OCI-LY3 (cell line): ENCODE measurements at regions not wholly inside any gene's neighbourhood (a gene's known extent, or its start where the extent isn't known, plus 50 kb on each side); places are given as distances from the start of the nearest gene placed in this dataset.
"Not testable (repeated sequence)": the region's sequence is repeated elsewhere in the genome, so short reads cannot be mapped to it uniquely, and the experiment has no call there.

ENCODE experiments used
- H2AFZ ChIP-seq: fragments of 200-600, 300-600 bp; shearing (Covaris generic); 2 replicates; pipeline ENCODE4 v1.6.0; 2014; ENCODE audit warnings: antibody characterized with exemption, low read depth, low read length
- H3K27ac ChIP-seq: fragments of 200-600, 300-600 bp; sonication (generic); 2 replicates; pipeline ENCODE4 v1.5.1; 2014; ENCODE audit warnings: mild to moderate bottlenecking, low read length, moderate library complexity, mixed read lengths
- H3K27me3 ChIP-seq: fragments of 200-600, 300-600 bp; sonication (generic); 2 replicates; pipeline ENCODE4 v1.6.1; 2014; ENCODE audit warnings: low read depth, low read length, mixed read lengths
- H3K36me3 ChIP-seq: fragments of 200-600, 300-600 bp; sonication (generic); replicated peaks from 2 replicates; pipeline ENCODE3; 2014; ENCODE audit warnings: low read depth, low read length, mixed read lengths
- H3K4me1 ChIP-seq: fragments of 300-600, 200-600 bp; sonication (generic); 2 replicates; pipeline ENCODE4 v1.6.1; 2014; ENCODE audit warnings: low read length, mixed read lengths
- H3K4me2 ChIP-seq: fragments of 200-600, 300-600 bp; sonication (generic); 2 replicates; pipeline ENCODE4 v1.6.1; 2014; ENCODE audit warnings: low read length, mixed read lengths
- H3K4me3 ChIP-seq: fragments of 300-600, 200-600 bp; sonication (generic); 2 replicates; pipeline ENCODE4 v1.5.1; 2014; ENCODE audit warnings: antibody characterized with exemption, mild to moderate bottlenecking, low read length, moderate library complexity
- H3K79me2 ChIP-seq: fragments of 300-600, 200-600 bp; shearing (Covaris generic); 2 replicates; pipeline ENCODE4 v1.6.1; 2014; ENCODE audit warnings: mild to moderate bottlenecking, low read length, mixed read lengths
- H3K9ac ChIP-seq: fragments of 300-600, 200-600 bp; shearing (Covaris generic); 2 replicates; pipeline ENCODE4 v1.6.0; 2014; ENCODE audit warnings: mild to moderate bottlenecking, low read length, moderate library complexity
- H3K9me3 ChIP-seq: fragments of 200-600, 300-600 bp; shearing (Covaris generic); 2 replicates; pipeline ENCODE4 v1.6.1; 2014; ENCODE audit warnings: low read length, mixed read lengths; ENCODE audit not compliant: insufficient read depth
- H4K20me1 ChIP-seq: fragments of 200-600, 300-600 bp; sonication (generic); 2 replicates; pipeline ENCODE4 v1.6.1; 2016; ENCODE audit warnings: low read length, mixed read lengths; ENCODE audit not compliant: insufficient read depth
- CTCF ChIP-seq: fragments of 200-600, 300-600 bp; sonication (generic); IDR thresholded peaks from 2 replicates; pipeline ENCODE4 v1.5.1; 2014; ENCODE audit warnings: antibody characterized with exemption, low read length, low read depth
- EZH2phosphoT487 ChIP-seq: fragments of 200-600 bp; shearing (Covaris generic); IDR thresholded peaks from 2 replicates; pipeline ENCODE4 v1.6.1; 2018; ENCODE audit warnings: antibody characterized with exemption, mixed run types, low read depth

GRCh38 chr7:136105191-136105590 lies 128.0 kb upstream of the MTPN start:
- Histone ChIP-seq H3K36me3 (no peaks in the 10 kb centered on the region), H3K9me3 (no peaks in the 10 kb centered on the region), H2AFZ (no peak overlapping the region), H4K20me1 (no peaks in the 10 kb centered on the region), H3K9ac (no peak overlapping the region), H3K4me3 (no peak overlapping the region), H3K27ac (no peak overlapping the region), H3K4me1 (no peaks in the 10 kb centered on the region), H3K79me2 (no peaks in the 10 kb centered on the region), H3K4me2 (no peak overlapping the region), H3K27me3 (no peaks in the 10 kb centered on the region)
- TF ChIP-seq CTCF (no peak), EZH2phosphoT487 (no peak)

GRCh38 chr7:136104269-136104603 lies 127.1 kb upstream of the MTPN start:
- Histone ChIP-seq H3K4me3 (no peak overlapping the region), H3K9ac (no peak overlapping the region), H3K27me3 (no peaks in the 10 kb centered on the region), H3K36me3 (no peaks in the 10 kb centered on the region), H3K4me2 (no peak overlapping the region), H3K79me2 (no peaks in the 10 kb centered on the region), H2AFZ (no peak overlapping the region), H3K9me3 (no peaks in the 10 kb centered on the region), H3K4me1 (no peaks in the 10 kb centered on the region), H3K27ac (no peak overlapping the region), H4K20me1 (no peaks in the 10 kb centered on the region)
- TF ChIP-seq CTCF (no peak), EZH2phosphoT487 (no peak)

GRCh38 chr7:136103545-136104268 lies 126.5 kb upstream of the MTPN start:
- Histone ChIP-seq H3K27ac (no peak overlapping the region), H3K9ac (no peak overlapping the region), H3K36me3 (no peaks in the 10 kb centered on the region), H3K27me3 (no peaks in the 10 kb centered on the region), H2AFZ (no peak overlapping the region), H3K4me3 (no peak overlapping the region), H4K20me1 (no peaks in the 10 kb centered on the region), H3K4me1 (no peaks in the 10 kb centered on the region), H3K79me2 (no peaks in the 10 kb centered on the region), H3K4me2 (no peak overlapping the region), H3K9me3 (no peaks in the 10 kb centered on the region)
- no peak for TF ChIP-seq CTCF
- TF ChIP-seq EZH2phosphoT487, result no peak

- Histone ChIP-seq H3K4me1 (no peaks in the 10 kb centered on the region), H3K4me3 (no peak overlapping the region), H3K9me3 (no peaks in the 10 kb centered on the region), H3K4me2 (no peak overlapping the region), H3K9ac (no peak overlapping the region), H3K27me3 (no peaks in the 10 kb centered on the region), H3K36me3 (no peaks in the 10 kb centered on the region), H2AFZ (no peak overlapping the region), H3K27ac (no peak overlapping the region), H3K79me2 (no peaks in the 10 kb centered on the region), H4K20me1 (no peaks in the 10 kb centered on the region)
- no peak for TF ChIP-seq CTCF
- no peak for TF ChIP-seq EZH2phosphoT487
Measured at GRCh38 chr7:136102881-136103280, 125.7 kb upstream of the MTPN start.

- not testable (repeated sequence) for H3K4me1 ChIP-seq, H3K9me3 ChIP-seq, H3K4me2 ChIP-seq, H3K9ac ChIP-seq, H3K4me3 ChIP-seq, H3K27me3 ChIP-seq, H4K20me1 ChIP-seq, H3K27ac ChIP-seq, H3K36me3 ChIP-seq, H2AFZ ChIP-seq, H3K79me2 ChIP-seq
Measured at GRCh38 chr7:136092714-136093113, 115.6 kb upstream of the MTPN start.
